Fibroblast of lung (primary cell): ENCODE measurements at regions not wholly inside any gene's neighbourhood (a gene's known extent, or its start where the extent isn't known, plus 50 kb on each side); places are given as distances from the start of the nearest gene placed in this dataset.

Experiments used
- DNase-seq, 2 donors: peaks; one replicate each; pipeline versions ENCODE4 v3.0.0 to v3.0.0-alpha.2; 2010; ENCODE audit warnings: low read depth in 2 of 2
- H2AFZ ChIP-seq: 2 replicates; pipeline ENCODE4 v1.5.1; 2012; ENCODE audit warnings: low read length, control low read depth, inconsistent platforms
- H3K27ac ChIP-seq: 2 replicates; pipeline ENCODE4 v1.5.1; 2011; ENCODE audit warnings: low read length, control low read depth; ENCODE audit not compliant: insufficient read depth
- H3K27me3 ChIP-seq: 2 replicates; pipeline ENCODE4 v1.5.1; 2011; ENCODE audit warnings: mild to moderate bottlenecking, low read length; ENCODE audit not compliant: control insufficient read depth, insufficient read depth
- H3K36me3 ChIP-seq: 2 replicates; pipeline ENCODE4 v1.5.1; 2011; ENCODE audit warnings: low read length; ENCODE audit not compliant: control insufficient read depth, insufficient read depth
- H3K4me1 ChIP-seq: 2 replicates; pipeline ENCODE4 v1.5.1; 2011; ENCODE audit warnings: low read length; ENCODE audit not compliant: control insufficient read depth, insufficient read depth; ENCODE audit errors: extremely low read depth
- H3K4me2 ChIP-seq: 2 replicates; pipeline ENCODE4 v1.5.1; 2011; ENCODE audit warnings: low read length, control low read depth; ENCODE audit not compliant: insufficient read depth; ENCODE audit errors: extremely low read depth
- H3K4me3 ChIP-seq, 4 experiments: fragments of 200-600 bp in 1 of 4; sonication (generic) in 1 of 4; replicated peaks in 1 of 4; 2 replicates each; pipeline ENCODE4 v1.5.1; 2011 to 2016; ENCODE audit warnings: low read length in 4 of 4, low read depth in 3 of 4, mild to moderate bottlenecking in 3 of 4, control low read depth in 2 of 4, inconsistent platforms in 1 of 4, mixed read lengths in 1 of 4; ENCODE audit not compliant: insufficient read depth in 1 of 4; ENCODE audit errors: control extremely low read depth in 1 of 4
- H3K79me2 ChIP-seq: 2 replicates; pipeline ENCODE4 v1.5.1; 2012; ENCODE audit warnings: mild to moderate bottlenecking, low read length, inconsistent platforms; ENCODE audit not compliant: control insufficient read depth, insufficient read depth
- H3K9ac ChIP-seq: 2 replicates; pipeline ENCODE4 v1.5.1; 2011; ENCODE audit warnings: mild to moderate bottlenecking, low read length, control low read depth; ENCODE audit not compliant: insufficient read depth
- H3K9me3 ChIP-seq: 2 replicates; pipeline ENCODE4 v1.5.1; 2012; ENCODE audit warnings: low read depth, low read length; ENCODE audit not compliant: control insufficient read depth, insufficient read depth
- H4K20me1 ChIP-seq: 2 replicates; pipeline ENCODE4 v1.5.1; 2011; ENCODE audit warnings: low read length; ENCODE audit not compliant: control insufficient read depth, insufficient read depth; ENCODE audit errors: extremely low read depth
- CTCF ChIP-seq, 2 donors: IDR thresholded peaks in 1 of 2; conservative IDR thresholded peaks in 1 of 2; 1 replicate in 1 of 2; 2 replicates in 1 of 2; pipeline ENCODE4 v1.5.1; 2011 to 2012; ENCODE audit warnings: low read length in 2 of 2, control low read depth in 1 of 2, inconsistent platforms in 1 of 2, low read depth in 1 of 2, mild to moderate bottlenecking in 1 of 2
- EZH2 ChIP-seq: IDR thresholded peaks from 2 replicates; pipeline ENCODE4 v1.5.1; 2012; ENCODE audit warnings: low read length, control low read depth, mild to moderate bottlenecking; ENCODE audit errors: missing control alignments

GRCh38 chr16:79920685-79921084 lies 320.1 kb upstream of the MAF start:
- Histone ChIP-seq H3K9me3 (no peaks in the 10 kb centered on the region), H4K20me1 (no peaks in the 10 kb centered on the region), H3K27me3 (no peaks in the 10 kb centered on the region), H3K27ac (no peak overlapping the region), H3K4me3 (no peak overlapping the region), H3K9ac (no peak overlapping the region), H3K4me2 (no peak overlapping the region), H3K79me2 (no peaks in the 10 kb centered on the region), H3K4me1 (no peaks in the 10 kb centered on the region), H2AFZ (no peak overlapping the region), H3K36me3 (no peaks in the 10 kb centered on the region)
- DNase-seq = no peak
- no peak for TF ChIP-seq CTCF (conservative IDR thresholded peaks at IDR 0.05 in 1 of 2, IDR thresholded peaks at IDR 0.05 in 1 of 2; ENCODE audit: low read depth in 1 of 2, low read length in 2 of 2)
- no peak for TF ChIP-seq EZH2

GRCh38 chr16:79918916-79919315 lies 318.4 kb upstream of the MAF start:
- no peaks in the 10 kb centered on the region for H3K36me3 ChIP-seq
- no peaks in the 10 kb centered on the region for H3K27me3 ChIP-seq
- H2AFZ ChIP-seq = no peak overlapping the region
- DNase-seq = no peak
- no peak overlapping the region for H3K4me2 ChIP-seq
- H3K27ac ChIP-seq = no peak overlapping the region
- no peaks in the 10 kb centered on the region for H3K79me2 ChIP-seq
- TF ChIP-seq CTCF (conservative IDR thresholded peaks at IDR 0.05 in 1 of 2, IDR thresholded peaks at IDR 0.05 in 1 of 2; ENCODE audit: low read depth in 1 of 2, low read length in 2 of 2) (no peak), EZH2 (no peak)
- no peak overlapping the region for H3K9ac ChIP-seq
- H4K20me1 ChIP-seq = no peaks in the 10 kb centered on the region
- no peaks in the 10 kb centered on the region for H3K4me1 ChIP-seq
- no peak overlapping the region for H3K4me3 ChIP-seq
- H3K9me3 ChIP-seq = no peaks in the 10 kb centered on the region

GRCh38 chr16:79915761-79916160 lies 315.2 kb upstream of the MAF start:
- Histone ChIP-seq H3K9ac (no peak overlapping the region), H3K9me3 (no peaks in the 10 kb centered on the region), H3K27ac (no peak overlapping the region), H3K4me1 (no peaks in the 10 kb centered on the region), H3K36me3 (no peaks in the 10 kb centered on the region), H3K27me3 (no peaks in the 10 kb centered on the region), H4K20me1 (no peaks in the 10 kb centered on the region), H2AFZ (no peak overlapping the region), H3K4me3 (no peak overlapping the region), H3K4me2 (no peak overlapping the region), H3K79me2 (no peaks in the 10 kb centered on the region)
- no peak for TF ChIP-seq CTCF (conservative IDR thresholded peaks at IDR 0.05 in 1 of 2, IDR thresholded peaks at IDR 0.05 in 1 of 2; ENCODE audit: low read depth in 1 of 2, low read length in 2 of 2)
- TF ChIP-seq EZH2 = no peak
- no peak for DNase-seq
